K562 (cell line): ENCODE measurements at regions not wholly inside any gene's neighbourhood (a gene's known extent, or its start where the extent isn't known, plus 50 kb on each side); places are given as distances from the start of the nearest gene placed in this dataset.

Experiments used
- ARID1B ChIP-seq: fragments of 450-650 bp; IDR thresholded peaks from 2 replicates; pipeline ENCODE4 v1.6.1; 2016; ENCODE audit warnings: antibody characterized with exemption, mild to moderate bottlenecking, inconsistent platforms
- BACH1 ChIP-seq: fragments of 200-800 bp; sonication (Bioruptor generic); IDR thresholded peaks from 2 replicates; pipeline ENCODE4 v1.6.1; 2016; ENCODE audit warnings: missing genetic modification characterization, missing compliant biosample characterization
- CBX3 ChIP-seq, 2 experiments: IDR thresholded peaks; 1 replicate in 1 of 2; 2 replicates in 1 of 2; pipeline ENCODE4 v1.6.1; 2012; ENCODE audit warnings: inconsistent platforms in 2 of 2, low read length in 2 of 2, borderline replicate concordance in 1 of 2, control low read depth in 1 of 2
- CTBP1 ChIP-seq: fragments of 450-650 bp; IDR thresholded peaks from 2 replicates; pipeline ENCODE4 v1.6.1; 2016; ENCODE audit warnings: borderline replicate concordance
- MYC ChIP-seq, 2 experiments: fragments of 250-450 bp in 1 of 2; sonication (Bioruptor Pico) in 1 of 2; IDR thresholded peaks; 2 replicates each; pipeline versions ENCODE4 v1.5.1 to v1.6.1; 2012 to 2021; ENCODE audit warnings: low read depth in 2 of 2, borderline replicate concordance in 1 of 2, improper control_type of control experiment in 1 of 2, low read length in 1 of 2, mild to moderate bottlenecking in 1 of 2, moderate library complexity in 1 of 2
- NFIX ChIP-seq: fragments of 250-450 bp; sonication (Bioruptor Pico); IDR thresholded peaks from 2 replicates; pipeline ENCODE4 v1.4.0; 2020; ENCODE audit warnings: low read depth, mild to moderate bottlenecking, moderate library complexity
- PCBP2 ChIP-seq: fragments of 200-400 bp; formaldehyde crosslinking; IDR thresholded peaks from 2 replicates; pipeline ENCODE4 v1.6.1; 2018; ENCODE audit warnings: low read length, low read depth, mild to moderate bottlenecking, moderate library complexity; ENCODE audit not compliant: poor library complexity, severe bottlenecking
- RBM17 ChIP-seq: fragments of 200-400 bp; formaldehyde crosslinking; IDR thresholded peaks from 2 replicates; pipeline ENCODE4 v1.6.1; 2017; ENCODE audit warnings: low read depth, mild to moderate bottlenecking, low read length, borderline replicate concordance
- SIRT6 ChIP-seq: IDR thresholded peaks from one replicate; pipeline ENCODE4 v1.6.1; 2012; ENCODE audit warnings: low read depth, mild to moderate bottlenecking, control low read depth, inconsistent platforms, low read length, moderate library complexity
- TARDBP ChIP-seq: fragments of 450-650 bp; IDR thresholded peaks from 2 replicates; pipeline ENCODE4 v1.6.1; 2016
- ZNF263 ChIP-seq: sonication (generic); formaldehyde crosslinking; IDR thresholded peaks from 2 replicates; pipeline ENCODE4 v1.8.0; 2022; ENCODE audit warnings: mild to moderate bottlenecking, missing genetic modification reagents, borderline replicate concordance
- TF ChIP-seq, protein P1 (sequence below), 2 experiments: fragments of 450-650 bp; formaldehyde crosslinking in 1 of 2; IDR thresholded peaks; 2 replicates each; pipeline versions ENCODE4 v1.4.0 to v1.6.1; 2014 to 2020; ENCODE audit warnings: mild to moderate bottlenecking in 2 of 2, borderline replicate concordance in 1 of 2, low read depth in 1 of 2
- TF ChIP-seq, protein P2 (sequence below): sonication (generic); formaldehyde crosslinking; IDR thresholded peaks from 2 replicates; pipeline ENCODE4 v1.8.0; 2022; ENCODE audit warnings: missing genetic modification reagents, mild to moderate bottlenecking, moderate library complexity, borderline replicate concordance
- TF ChIP-seq, protein P3 (sequence below): fragments of 450-650 bp; formaldehyde crosslinking; IDR thresholded peaks from 2 replicates; pipeline ENCODE4 v1.4.0; 2022; ENCODE audit warnings: mild to moderate bottlenecking, moderate library complexity
- TF ChIP-seq, protein P4 (sequence below), 3 experiments: IDR thresholded peaks in 2 of 3; conservative IDR thresholded peaks in 1 of 3; 2 replicates each; pipeline ENCODE4 v1.5.1; 2011 to 2012; ENCODE audit warnings: low read length in 3 of 3, mild to moderate bottlenecking in 3 of 3, control low read depth in 2 of 3, improper control_type of control experiment in 1 of 3, inconsistent platforms in 1 of 3, low read depth in 1 of 3, mixed read lengths in 1 of 3, moderate library complexity in 1 of 3; ENCODE audit not compliant: insufficient read depth in 2 of 3

DNA sequence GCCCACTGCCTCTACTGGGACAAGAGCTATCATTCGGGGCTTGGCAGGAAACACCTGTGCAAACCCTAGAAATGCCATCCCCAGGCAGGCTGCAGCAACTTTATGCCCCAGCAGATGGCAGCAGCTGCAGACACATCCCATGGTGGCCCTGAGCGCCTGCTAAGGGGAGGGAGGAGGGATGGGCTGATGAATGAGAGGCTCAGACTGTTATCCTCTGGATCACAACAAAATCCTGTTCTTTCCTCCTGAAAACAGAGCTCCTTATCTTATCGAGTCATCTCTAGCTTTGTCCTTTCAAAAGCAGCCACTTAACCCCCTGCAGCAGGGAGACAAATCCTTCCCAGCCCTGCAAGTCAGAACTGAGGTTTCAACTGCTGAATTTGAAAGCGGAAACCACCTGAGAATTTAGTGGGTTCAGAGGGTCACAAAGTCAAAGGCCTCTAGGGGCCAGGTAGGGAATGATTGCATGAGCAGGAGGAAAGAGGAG, 90.6 kb upstream of the PROK2 start (continued):
- TF ChIP-seq, protein P1, sequence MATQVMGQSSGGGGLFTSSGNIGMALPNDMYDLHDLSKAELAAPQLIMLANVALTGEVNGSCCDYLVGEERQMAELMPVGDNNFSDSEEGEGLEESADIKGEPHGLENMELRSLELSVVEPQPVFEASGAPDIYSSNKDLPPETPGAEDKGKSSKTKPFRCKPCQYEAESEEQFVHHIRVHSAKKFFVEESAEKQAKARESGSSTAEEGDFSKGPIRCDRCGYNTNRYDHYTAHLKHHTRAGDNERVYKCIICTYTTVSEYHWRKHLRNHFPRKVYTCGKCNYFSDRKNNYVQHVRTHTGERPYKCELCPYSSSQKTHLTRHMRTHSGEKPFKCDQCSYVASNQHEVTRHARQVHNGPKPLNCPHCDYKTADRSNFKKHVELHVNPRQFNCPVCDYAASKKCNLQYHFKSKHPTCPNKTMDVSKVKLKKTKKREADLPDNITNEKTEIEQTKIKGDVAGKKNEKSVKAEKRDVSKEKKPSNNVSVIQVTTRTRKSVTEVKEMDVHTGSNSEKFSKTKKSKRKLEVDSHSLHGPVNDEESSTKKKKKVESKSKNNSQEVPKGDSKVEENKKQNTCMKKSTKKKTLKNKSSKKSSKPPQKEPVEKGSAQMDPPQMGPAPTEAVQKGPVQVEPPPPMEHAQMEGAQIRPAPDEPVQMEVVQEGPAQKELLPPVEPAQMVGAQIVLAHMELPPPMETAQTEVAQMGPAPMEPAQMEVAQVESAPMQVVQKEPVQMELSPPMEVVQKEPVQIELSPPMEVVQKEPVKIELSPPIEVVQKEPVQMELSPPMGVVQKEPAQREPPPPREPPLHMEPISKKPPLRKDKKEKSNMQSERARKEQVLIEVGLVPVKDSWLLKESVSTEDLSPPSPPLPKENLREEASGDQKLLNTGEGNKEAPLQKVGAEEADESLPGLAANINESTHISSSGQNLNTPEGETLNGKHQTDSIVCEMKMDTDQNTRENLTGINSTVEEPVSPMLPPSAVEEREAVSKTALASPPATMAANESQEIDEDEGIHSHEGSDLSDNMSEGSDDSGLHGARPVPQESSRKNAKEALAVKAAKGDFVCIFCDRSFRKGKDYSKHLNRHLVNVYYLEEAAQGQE (IDR thresholded peaks at IDR 0.05; ENCODE audit: borderline replicate concordance) = peak; percentile 83
- TF ChIP-seq, protein P1 (CRISPR knock-in tag; IDR thresholded peaks at IDR 0.05; ENCODE audit: low read depth) = no peak
- TF ChIP-seq NFIX = no peak
- TF ChIP-seq BACH1 (tag) = no peak
- no peak for TF ChIP-seq SIRT6
- no peak for TF ChIP-seq RBM17
- peak; percentile 87 for TF ChIP-seq CTBP1
- TF ChIP-seq, protein P2, sequence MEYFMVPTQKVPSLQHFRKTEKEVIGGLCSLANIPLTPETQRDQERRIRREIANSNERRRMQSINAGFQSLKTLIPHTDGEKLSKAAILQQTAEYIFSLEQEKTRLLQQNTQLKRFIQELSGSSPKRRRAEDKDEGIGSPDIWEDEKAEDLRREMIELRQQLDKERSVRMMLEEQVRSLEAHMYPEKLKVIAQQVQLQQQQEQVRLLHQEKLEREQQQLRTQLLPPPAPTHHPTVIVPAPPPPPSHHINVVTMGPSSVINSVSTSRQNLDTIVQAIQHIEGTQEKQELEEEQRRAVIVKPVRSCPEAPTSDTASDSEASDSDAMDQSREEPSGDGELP (CRISPR knock-in tag) = peak; percentile 48; the same call in 1 of the 2 replicates
- 0 out of 2 replicates have a peak, but pooled peaks have one; percentile 17 for TF ChIP-seq MYC (IDR thresholded peaks at IDR 0.05; ENCODE audit: low read depth, low read length)
- no peak for TF ChIP-seq MYC (CRISPR knock-in tag; IDR thresholded peaks at IDR 0.05; ENCODE audit: borderline replicate concordance, low read depth)
- TF ChIP-seq, protein P3, sequence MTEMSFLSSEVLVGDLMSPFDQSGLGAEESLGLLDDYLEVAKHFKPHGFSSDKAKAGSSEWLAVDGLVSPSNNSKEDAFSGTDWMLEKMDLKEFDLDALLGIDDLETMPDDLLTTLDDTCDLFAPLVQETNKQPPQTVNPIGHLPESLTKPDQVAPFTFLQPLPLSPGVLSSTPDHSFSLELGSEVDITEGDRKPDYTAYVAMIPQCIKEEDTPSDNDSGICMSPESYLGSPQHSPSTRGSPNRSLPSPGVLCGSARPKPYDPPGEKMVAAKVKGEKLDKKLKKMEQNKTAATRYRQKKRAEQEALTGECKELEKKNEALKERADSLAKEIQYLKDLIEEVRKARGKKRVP (CRISPR knock-in tag) = no peak
- TF ChIP-seq ZNF263 (CRISPR knock-in tag) = peak; percentile 93
- TF ChIP-seq, protein P4, sequence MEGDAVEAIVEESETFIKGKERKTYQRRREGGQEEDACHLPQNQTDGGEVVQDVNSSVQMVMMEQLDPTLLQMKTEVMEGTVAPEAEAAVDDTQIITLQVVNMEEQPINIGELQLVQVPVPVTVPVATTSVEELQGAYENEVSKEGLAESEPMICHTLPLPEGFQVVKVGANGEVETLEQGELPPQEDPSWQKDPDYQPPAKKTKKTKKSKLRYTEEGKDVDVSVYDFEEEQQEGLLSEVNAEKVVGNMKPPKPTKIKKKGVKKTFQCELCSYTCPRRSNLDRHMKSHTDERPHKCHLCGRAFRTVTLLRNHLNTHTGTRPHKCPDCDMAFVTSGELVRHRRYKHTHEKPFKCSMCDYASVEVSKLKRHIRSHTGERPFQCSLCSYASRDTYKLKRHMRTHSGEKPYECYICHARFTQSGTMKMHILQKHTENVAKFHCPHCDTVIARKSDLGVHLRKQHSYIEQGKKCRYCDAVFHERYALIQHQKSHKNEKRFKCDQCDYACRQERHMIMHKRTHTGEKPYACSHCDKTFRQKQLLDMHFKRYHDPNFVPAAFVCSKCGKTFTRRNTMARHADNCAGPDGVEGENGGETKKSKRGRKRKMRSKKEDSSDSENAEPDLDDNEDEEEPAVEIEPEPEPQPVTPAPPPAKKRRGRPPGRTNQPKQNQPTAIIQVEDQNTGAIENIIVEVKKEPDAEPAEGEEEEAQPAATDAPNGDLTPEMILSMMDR (IDR thresholded peaks at IDR 0.05 in 2 of 3, conservative IDR thresholded peaks at IDR 0.05 in 1 of 3; ENCODE audit: insufficient read depth in 2 of 3, low read depth in 1 of 3, low read length in 3 of 3) = peak; percentile 73 to 88 (median 83)
- no peak; the same call in 1 of the 2 replicates for TF ChIP-seq ARID1B
- no peak for TF ChIP-seq CBX3 (IDR thresholded peaks at IDR 0.05; ENCODE audit: borderline replicate concordance in 1 of 2, low read length in 2 of 2)
- TF ChIP-seq TARDBP = no peak
- TF ChIP-seq PCBP2 = no peak
